NCI-H2171 treated with DMSO at 0.1 percent for 48 hours (cell line): ENCODE measurements at regions not wholly inside any gene's neighbourhood (a gene's known extent, or its start where the extent isn't known, plus 50 kb on each side); places are given as distances from the start of the nearest gene placed in this dataset.

Experiments used
- DNase-seq: peaks from one replicate; lab custom pipeline; 2025; lab: John Stamatoyannopoulos, UW

DNA sequence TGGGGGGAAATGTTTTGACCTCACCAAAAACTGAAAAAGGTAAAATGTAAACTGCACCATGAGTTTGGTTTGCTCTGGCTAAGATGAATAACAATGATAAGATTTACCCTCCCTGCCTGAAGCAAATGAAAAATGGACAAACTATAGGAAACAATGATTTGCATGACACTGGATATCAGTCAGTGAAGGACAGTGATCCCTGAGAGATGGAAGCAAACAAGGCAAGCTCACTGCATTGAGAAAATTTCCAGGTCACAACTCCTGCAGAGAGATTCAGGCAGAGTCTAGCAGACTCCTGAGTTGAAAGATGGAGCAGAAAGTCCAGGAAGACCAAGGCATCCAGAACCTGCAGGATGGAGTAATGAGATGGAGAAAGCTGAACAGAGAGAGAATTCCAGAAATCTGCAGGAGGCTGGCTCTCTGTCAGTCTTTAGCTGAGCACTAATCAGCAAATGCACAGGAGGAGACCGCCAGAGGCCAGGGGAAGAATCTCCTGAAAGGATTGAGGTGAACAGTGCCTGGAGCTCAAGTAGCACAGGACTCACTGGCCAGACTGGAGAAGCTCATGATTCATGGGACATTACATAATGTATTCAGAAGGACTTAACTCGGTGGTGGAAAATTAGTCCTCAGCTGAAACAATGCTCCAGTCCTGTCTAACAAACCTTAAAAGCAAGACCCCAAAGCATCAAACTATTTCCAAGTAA lies 51.2 kb upstream of the PALS2 start:
- DNase-seq = no peak
